EH (cell line): ENCODE measurements at regions not wholly inside any gene's neighbourhood (a gene's known extent, or its start where the extent isn't known, plus 50 kb on each side); places are given as distances from the start of the nearest gene placed in this dataset.
"Not testable (repeated sequence)": the region's sequence is repeated elsewhere in the genome, so short reads cannot be mapped to it uniquely, and the experiment has no call there.

ENCODE experiments used
- DNase-seq: peaks from one replicate; pipeline ENCODE4 v3.0.0-alpha.2; 2015; ENCODE audit warnings: low read depth

DNA sequence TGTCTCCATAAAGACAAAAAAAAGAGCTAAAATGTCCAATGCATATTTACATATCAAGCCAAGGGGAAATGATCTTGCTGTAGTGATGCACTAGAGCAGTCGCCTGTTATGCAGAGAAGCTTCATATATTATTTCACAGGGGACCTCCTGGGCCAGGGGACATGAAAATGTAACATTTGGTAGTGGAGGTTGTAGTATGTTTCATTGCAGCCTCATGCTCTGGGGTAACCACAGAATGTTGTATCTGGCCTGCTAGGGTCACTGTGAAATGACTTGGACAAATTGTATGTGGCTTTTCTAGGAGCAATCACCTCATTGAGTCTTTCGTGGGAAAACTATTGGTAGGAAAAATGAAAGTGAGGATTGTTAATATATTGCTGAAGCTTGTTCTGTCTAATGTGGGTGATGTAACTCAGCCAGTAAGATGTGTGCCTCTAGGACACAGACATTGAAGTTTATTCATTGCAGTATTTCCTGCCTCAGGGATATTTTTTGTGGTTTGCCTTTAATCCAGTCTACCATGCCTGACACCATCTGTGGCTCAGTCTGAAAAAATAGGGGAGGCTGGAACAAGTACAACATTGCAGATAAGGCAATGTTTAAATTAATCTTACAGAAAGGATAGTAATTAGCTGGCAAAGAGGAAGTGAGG is 430.8 kb upstream of the TNC start:
- DNase-seq, result peak; percentile 24

DNA sequence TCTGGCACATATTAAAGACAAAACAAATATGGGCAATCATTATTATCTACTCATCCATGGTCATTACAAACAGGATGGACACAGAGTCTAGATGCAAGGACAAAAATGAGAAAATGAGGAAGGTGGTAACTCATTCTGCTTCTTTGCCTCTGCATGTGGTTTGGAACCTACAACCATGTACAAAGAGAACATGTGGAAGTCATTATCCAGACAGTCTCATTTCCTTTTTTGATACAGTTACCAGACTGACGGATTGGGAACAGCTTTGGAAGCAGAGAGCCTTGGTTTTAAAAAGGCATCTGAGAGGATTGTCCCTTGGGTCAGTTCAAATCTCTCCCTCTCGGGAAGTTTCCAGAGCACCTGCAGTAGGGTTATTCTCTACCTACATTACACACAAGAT is 433.4 kb upstream of the TNC start:
- peak; percentile 59 for DNase-seq

DNA sequence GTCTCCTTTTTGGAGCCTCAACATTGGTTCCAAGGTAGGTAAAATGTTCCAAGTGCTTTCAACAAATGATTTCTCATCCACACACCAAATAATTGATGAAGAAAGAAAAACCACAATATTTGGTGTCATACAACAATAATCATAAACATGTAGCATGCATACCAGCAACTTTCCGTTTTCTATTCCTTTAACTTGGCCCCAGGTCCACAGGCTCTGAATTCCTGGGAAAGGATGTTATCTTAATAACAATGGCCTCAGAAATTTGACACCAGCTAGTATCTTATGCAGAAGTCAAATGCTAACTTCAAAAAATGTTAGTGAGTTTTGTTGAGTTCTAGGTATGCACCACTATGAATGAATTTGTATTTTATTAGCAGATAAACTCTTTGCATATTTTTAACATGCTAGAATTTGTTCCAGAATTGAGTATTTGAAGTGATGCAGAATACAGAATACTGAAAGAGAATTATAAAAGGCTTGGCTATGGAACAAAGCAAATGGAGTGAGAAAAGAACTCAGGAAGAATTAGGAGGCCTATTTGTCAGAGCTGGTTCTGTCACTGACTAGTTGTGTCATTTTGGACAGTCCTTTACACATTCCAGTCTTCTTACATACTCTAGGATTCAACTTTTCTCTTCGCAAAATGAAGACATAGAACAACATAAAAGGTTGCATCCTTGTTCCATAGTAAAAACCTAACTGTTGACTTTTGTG is 435.3 kb upstream of the TNC start:
- no peak for DNase-seq

DNA sequence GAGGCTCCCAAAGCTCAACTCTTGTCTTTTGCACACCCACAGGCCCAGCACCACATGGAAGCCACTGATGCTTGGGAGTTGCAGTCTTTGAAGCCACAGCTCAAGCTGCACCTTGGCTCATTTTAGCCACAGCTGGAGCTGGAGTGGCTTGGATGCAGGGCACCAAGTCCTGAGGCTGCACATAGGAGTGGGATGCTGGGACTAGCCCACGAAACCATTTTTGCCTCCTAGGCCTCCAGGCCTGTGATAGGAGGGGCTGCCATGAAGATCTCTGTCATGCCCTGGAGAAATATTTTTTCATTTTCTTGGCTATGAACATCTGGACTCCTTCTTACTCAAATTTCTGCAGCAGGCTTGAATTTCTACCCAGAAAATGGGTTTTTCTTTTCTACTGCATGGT is 438.5 kb upstream of the TNC start:
- DNase-seq, result no peak

DNA sequence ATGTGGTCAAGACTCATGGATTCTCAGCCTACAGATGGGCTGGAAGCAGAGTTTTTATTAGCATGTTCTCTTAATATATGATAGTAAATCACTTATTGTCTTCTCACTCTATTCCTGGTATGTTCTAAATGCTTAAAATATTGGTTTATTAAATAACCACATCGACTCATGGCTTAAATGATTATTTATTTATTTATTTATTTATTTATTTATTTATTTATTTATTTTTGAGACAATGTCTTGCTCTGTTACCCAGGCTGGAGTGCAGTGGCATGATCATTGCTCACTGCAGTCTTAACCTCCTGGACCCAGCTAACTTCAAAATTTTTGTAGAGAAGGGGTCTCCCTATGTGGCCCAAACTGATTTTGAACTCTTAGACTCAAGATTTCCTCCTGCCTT is 457.2 kb upstream of the TNC start:
- DNase-seq, result no peak

DNA sequence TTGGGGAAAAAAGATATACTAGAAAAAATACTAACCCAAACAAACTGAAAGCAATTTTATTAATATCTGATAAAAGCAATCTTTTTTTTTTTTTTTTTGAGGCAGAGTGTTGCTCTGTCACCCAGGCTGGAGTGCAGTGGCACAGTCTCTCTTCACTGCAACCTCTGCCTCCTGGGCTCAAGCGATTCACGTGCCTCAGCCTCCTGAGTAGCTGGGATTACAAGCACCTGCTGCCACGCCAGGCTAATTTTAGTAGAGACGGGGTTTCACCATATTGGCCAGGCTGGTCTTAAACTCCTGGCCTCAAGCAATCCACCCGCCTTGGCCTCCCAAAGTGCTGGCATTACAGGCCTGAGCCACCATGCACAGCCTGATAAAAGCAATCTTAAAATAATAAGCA is 467.5 kb upstream of the TNC start:
- DNase-seq, result not testable (repeated sequence)

DNA sequence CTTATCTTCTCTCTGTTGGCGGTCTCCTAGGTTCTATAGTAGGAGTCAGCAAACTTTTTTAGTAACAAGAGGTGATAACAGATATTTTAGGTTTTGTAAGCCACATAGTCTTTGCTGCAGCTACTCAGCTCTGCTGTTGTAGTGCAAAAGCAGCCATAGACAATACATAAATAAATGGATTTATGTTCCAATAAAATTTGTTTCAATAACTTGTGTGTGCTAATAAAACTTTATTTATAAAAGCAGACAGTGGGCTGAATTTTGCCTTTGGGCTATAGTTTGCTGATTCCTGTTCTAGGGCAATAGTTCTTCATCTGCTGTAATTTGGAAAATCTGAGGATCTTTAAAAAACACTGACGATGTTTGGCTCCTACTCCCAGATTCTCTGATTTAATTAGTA is 469.4 kb upstream of the TNC start:
- no peak for DNase-seq

DNA sequence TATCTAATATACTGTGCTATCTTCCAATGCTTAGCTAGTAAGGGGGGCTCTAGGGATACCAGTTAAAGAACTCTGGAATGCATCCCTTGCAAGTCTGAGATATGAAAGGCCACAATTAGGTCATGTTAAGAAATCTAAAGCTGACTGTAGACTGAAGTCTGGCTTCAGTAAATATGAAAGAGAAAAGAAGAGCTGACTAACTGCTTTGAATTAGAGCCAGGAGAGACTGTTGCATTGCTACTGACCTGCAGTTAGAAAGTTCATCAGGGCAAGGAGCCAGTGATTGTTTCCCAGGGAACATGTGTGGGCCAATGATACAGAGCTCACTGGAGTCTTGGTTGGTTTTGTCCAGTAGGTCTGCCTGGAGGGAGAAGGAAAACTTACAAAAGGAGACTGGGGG is 472.1 kb upstream of the TNC start:
- peak; percentile 95 for DNase-seq

DNA sequence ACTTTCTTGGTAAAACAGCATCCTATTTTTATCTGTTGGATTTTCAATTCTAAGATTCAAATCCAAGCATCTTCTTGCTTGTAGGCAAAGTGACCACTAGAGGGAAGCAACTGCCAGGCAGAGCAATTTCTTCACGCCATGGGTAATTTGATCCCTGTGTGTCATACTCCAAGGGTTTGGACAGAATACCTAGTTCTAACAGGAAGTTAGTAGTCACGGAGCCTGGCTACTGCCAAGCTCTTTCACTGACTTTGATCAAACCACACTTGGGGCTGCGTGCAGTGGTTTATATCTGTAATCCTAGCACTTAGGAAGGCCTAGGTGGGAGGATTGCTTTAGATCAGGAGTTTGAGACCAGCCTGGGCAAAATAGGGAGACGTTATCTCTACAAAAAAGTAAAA is 473.6 kb upstream of the TNC start:
- DNase-seq, result peak; percentile 99

DNA sequence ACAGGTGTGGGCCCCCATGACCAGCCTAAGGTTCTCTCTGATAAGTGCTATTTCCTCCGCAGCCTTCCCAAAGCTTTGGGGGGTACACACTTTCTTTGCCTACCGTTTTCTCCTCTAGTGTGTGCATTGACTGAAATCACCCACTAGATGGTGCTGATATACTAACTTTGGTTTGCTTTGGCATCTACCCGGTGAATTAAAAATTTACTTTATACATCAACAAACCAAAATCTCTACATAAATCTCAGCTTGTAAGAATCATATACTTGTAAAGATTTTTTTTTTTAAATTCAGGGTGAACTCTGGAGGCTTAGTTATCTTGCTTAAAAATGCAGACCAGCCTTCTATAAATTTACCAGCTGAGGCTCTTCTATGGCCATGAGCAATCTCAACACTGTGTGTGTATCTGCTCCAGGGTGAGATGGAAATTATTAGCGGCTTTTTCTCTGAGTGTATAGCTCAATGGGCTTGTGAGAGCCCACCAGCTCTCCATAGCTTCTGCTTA is 475.7 kb upstream of the TNC start:
- DNase-seq, result peak; percentile 79

DNA sequence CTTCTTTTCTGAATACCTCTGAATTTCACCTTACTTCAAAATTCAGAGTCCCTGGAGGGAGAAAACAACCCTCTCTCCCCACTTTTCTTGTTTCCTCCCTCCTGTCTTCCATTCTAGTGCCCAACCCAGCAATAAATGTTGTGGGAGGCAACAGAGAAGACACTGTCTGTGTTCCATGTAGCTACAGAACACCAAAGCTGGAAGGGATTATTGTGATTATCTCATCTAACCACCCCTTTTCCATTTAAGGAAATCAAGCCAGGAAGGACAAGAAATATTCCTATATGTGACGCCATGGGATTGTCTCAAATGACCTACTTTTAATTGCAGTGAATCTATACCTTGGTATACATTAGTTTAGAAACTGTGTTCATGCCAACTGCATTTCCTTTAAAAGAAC is 476.6 kb upstream of the TNC start:
- DNase-seq, result peak; percentile 73

DNA sequence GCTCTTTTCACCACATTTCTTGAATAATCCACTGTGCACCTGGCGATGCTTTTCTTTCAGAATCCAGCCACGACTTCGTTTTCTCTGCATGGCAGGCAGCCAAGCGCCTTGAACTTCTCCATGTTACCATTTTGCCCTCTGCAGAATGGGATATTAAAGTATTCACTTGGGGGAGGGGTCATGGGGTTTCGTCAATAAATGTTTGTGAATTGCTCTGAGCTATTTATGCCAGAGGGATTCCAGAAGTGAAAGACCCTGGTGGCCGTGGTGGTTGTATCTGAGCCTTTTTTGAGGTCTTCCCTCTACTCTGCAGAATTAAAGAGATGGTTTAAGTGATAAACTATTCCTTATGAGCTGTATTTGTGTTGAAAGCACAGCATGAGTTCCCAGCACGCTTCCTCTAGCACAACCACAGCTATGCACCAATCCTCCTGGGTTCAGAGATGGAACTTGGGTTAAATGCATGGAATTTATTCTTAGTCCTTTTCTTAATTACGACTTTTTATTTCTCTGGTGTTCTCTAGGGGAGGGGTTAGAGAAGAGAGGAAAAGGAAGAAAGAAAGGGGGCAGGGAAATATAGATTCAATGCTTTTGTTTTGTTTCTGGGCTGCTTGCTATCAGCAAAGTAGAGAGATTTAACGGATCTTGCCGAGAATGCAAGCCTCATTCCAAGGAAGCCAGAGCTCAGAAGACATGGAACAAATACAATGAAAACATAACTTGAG is 478.2 kb upstream of the TNC start:
- peak; percentile 99 for DNase-seq

DNA sequence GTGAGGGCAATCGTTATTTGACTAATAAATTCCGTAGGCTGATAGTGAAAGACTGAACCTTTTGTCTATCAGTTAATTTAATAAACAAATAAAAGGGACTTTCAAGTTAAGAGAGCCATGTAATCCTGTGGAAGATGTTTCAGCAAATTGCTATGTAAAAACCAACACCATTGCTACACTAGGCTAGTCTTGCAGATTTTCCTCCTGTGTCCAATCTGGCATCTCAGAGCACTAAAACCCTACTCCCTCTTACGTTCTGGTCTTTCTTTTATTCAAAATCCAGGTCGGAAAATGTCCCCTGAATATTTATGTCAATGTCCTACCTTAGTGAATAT is 478.8 kb upstream of the TNC start:
- no peak for DNase-seq

DNA sequence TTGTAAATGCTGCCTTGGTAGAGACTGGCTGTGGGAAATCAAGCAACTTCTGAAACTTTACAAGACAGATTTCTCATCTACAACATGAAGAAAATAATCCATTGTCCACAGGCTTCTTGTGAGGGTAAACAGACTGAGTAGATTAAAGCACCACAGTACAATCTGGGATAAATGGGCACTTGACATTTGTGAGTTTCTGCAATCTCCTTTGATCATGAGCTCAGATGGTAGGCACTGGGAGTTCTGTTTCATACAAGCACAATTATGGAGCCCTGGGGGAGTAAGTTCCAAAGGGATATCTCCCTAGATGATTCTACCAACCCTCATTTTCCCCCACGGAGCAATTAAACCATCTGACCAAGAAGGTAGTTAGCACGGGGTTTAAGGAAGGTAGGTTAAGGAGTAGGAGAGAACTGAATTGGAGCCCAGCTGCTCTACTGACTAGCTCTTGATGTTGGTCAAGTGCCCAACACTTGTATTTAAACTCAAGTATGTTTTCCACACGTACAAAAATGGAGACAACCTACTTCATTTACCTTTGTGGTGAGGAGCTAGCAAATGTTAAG is 479.5 kb upstream of the TNC start:
- peak; percentile 50 for DNase-seq

DNA sequence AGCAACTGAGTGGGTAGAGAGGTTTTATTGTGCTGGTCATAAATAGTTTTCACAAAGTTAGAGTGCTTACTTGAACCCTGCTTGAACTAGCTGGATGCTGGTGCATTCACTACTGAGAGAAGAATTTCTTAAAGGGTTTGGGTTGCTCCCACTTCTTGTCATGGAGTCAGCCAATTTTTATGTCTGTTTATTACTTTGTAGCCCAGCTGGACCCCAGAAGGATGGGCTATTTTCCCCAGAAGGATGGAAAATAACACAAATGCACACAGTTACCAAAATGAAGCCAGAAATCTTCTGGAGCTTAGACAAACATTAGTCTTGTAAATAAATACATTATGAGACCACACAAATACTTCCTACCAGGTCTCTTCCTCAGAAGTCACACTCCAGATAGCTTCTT is 480.8 kb upstream of the TNC start:
- peak; percentile 34 for DNase-seq

DNA sequence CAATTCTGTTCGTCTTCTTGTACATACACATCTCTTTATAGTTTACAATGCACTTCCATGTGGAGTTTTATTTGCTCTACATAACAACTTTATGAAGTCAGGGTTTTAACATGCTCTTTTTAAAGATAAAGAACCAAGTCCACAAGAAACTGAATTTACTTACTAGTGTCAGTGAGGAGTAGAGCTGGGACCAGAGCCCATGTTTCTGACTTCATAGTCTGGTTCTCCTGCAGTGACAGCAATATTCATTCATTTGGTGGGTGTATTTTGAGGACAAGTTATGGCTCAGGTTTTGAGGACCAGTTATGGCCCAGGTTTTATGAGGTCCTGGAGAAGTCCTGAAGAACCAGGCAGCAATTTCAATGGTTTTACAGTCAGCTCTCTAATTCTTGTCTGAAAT is 481.9 kb upstream of the TNC start:
- no peak for DNase-seq

DNA sequence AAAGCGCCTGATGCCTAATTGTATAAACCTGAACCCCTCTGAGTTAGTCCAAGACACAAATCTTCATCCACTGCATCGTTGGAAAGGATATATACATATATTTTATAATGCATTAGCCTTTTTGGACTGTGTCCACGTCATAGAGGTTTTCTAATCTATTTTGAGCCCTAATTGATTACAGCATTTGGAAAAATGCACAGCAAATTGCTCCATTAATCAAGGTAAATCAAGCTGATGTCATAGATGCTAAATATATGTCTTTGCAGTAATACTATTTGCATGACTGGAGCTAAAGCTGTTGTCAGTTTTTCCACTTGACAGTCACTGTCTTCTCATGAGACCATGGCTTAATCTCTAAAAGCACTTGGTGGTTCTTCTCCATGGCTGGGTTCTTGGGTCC is 483.5 kb upstream of the TNC start:
- DNase-seq, result peak; percentile 47

DNA sequence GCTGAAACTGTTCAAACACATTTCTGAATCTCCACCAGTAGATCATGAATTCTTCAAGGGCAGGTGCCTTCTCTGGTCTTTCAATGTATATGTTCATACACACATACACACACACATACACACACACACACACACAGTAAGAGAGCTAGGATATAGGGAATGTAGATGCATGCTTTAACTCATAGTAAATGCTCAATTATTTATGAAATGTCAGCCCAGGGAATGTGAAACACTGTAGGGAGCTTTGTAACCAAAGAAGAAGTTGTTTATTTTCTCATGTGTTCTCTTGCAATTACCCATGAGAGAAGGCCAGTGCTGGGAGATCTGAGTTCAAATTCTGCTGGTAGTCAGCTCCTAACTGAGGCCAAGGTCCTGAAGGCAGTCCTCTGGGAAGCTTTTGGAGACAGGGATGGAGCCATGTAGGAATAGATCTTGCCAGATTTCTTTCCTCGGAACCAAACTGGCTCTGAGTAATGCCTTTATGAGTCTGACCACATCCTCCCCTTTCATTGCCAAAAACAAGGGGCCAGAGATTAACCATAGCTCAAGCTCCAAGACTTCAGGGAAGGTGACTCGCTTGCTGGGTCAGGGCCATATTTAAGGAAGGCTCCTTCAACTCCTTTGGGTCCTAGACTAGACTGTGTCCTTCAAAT is 487.0 kb upstream of the TNC start:
- peak; percentile 98 for DNase-seq

DNA sequence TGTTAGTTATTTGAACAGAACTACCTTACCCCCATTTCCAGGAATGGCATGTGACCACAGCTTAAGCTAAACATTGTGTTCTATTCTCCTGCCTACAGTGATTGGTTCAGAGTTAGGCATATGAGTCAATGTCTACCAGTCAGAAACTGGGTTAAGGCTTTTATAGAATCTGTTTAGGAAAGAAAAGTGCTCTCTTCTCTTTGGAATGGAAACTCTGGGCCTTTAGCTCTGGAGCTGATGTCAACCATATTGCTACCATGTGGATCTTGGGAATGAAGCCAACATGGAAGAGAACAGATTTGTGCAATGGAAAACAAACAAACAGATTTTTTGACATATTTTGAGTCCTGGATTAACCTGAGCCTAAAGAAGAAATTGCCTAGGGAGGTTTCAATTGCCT is 488.9 kb upstream of the TNC start:
- DNase-seq, result no peak

DNA sequence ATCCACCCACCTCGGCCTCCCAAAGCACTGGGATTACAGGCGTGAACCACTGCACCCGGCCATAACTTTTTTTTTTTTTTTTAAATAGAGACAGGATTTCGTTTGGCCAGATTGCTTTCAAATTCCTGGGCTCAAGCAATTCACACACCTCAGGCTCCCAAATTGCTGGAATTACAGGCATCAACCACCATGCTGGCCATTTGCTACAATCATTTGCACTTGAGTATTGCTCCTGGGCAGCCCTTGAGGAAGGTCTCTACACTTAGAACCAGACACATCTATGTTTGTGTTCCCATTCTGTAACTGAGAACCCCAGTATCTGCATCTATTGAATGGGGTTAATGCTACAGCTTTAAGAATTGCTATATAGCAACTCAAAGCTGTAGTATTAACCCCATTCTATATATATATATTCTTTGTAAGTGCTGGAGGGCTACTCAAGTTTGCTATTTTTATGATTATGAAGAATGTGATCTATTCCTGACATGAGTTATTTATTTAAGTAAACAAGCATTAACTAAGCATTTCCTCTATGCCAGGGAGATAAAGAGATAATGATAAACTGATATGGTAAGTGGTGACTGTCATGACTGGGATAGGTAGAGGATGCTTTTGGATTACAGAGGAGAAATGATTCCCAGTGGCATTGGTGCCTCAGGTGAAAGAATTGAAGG is 496.5 kb upstream of the TNC start:
- no peak for DNase-seq

DNA sequence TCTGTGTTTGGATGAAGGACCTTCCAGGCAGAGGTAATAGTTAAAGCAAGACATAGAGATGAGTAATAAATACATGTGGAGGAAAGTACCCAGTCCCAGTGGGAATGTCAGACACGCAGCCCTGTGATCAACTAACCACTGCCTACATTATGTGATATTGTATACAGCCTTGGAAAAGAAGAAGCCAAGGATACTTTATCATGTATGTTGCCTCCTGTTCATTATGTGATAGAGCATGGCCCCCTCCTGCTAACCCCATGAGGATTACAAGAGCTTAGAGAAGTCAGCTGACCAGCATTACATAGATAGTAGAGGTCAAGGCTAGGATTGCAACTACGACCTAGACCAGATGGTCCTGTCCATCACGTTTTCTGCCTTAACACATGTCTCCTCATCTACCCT is 497.0 kb upstream of the TNC start:
- peak; percentile 38 for DNase-seq
